SK-N-SH (cell line): ENCODE measurements at regions not wholly inside any gene's neighbourhood (a gene's known extent, or its start where the extent isn't known, plus 50 kb on each side); places are given as distances from the start of the nearest gene placed in this dataset.
A peak's percentile ranks its signal among the peaks of the same experiment; 100 is the strongest.

Experiments used
- CTCF ChIA-PET: fragments of 300-600, 350-600 bp; formaldehyde crosslinking; extraction: SDS; loops from one replicate; lab custom pipeline; 2021; lab: Yijun Ruan, JAX
- POLR2A ChIA-PET: fragments of 350-600 bp; sonication (Branson Sonifier 250); formaldehyde crosslinking; extraction: SDS; loops from one replicate; lab custom pipeline; 2020; ENCODE audit warnings: antibody characterized with exemption, inconsistent platforms; lab: Yijun Ruan, JAX
- DNase-seq: peaks from one replicate; pipeline ENCODE4 v3.0.0; 2012
- H2AFZ ChIP-seq: fragments of 200-600 bp; sonication (generic); 2 replicates; pipeline ENCODE4 v1.8.1; 2016; ENCODE audit warnings: antibody characterized with exemption, mild to moderate bottlenecking, low read depth
- H3F3A ChIP-seq: fragments of 200-600 bp; sonication (generic); replicated peaks from 2 replicates; pipeline ENCODE3; 2016; ENCODE audit warnings: antibody characterized with exemption, mild to moderate bottlenecking; ENCODE audit not compliant: insufficient read depth
- H3K27ac ChIP-seq, 2 experiments: fragments of 200-500 bp in 1 of 2; fragments of 200-600 bp in 1 of 2; sonication (Bioruptor generic) in 1 of 2; sonication (generic), shearing (Covaris generic) in 1 of 2; 2 replicates each; pipeline versions ENCODE4 v1.5.1 to v1.6.1; 2014 to 2016; ENCODE audit warnings: low read depth in 2 of 2, inconsistent platforms in 1 of 2, low read length in 1 of 2, mild to moderate bottlenecking in 1 of 2, mixed read lengths in 1 of 2
- H3K27me3 ChIP-seq: fragments of 200-600 bp; sonication (generic), shearing (Covaris generic); 2 replicates; pipeline ENCODE4 v1.6.1; 2016; ENCODE audit warnings: mixed run types; ENCODE audit not compliant: insufficient read depth
- H3K36me3 ChIP-seq, 2 experiments: fragments of 200-500 bp in 1 of 2; fragments of 200-600 bp in 1 of 2; sonication (Bioruptor generic) in 1 of 2; sonication (generic) in 1 of 2; replicated peaks in 1 of 2; 2 replicates each; pipeline versions ENCODE3 to v1.5.1; 2014 to 2016; ENCODE audit warnings: low read length in 1 of 2, mild to moderate bottlenecking in 1 of 2; ENCODE audit not compliant: insufficient read depth in 2 of 2, control insufficient read depth in 1 of 2
- H3K4me1 ChIP-seq, 2 experiments: fragments of 200-500 bp in 1 of 2; fragments of 200-600 bp in 1 of 2; sonication (Bioruptor generic) in 1 of 2; sonication (generic), shearing (Covaris generic) in 1 of 2; 2 replicates each; pipeline versions ENCODE4 v1.5.1 to v1.6.1; 2014 to 2016; ENCODE audit warnings: low read depth in 1 of 2, low read length in 1 of 2, mixed run types in 1 of 2; ENCODE audit not compliant: insufficient read depth in 2 of 2, control insufficient read depth in 1 of 2
- H3K4me2 ChIP-seq: fragments of 200-600 bp; sonication (generic), shearing (Covaris generic); 2 replicates; pipeline ENCODE4 v1.6.1; 2017; ENCODE audit warnings: mixed run types
- H3K4me3 ChIP-seq, 2 experiments: fragments of 200-500 bp in 1 of 2; fragments of 200-600 bp in 1 of 2; sonication (Bioruptor generic) in 1 of 2; sonication (generic), shearing (Covaris generic) in 1 of 2; 2 replicates each; pipeline versions ENCODE4 v1.5.1 to v1.8.1; 2014 to 2016; ENCODE audit warnings: low read depth in 2 of 2, inconsistent platforms in 1 of 2, low read length in 1 of 2, mild to moderate bottlenecking in 1 of 2, mixed read lengths in 1 of 2, moderate library complexity in 1 of 2
- H3K79me2 ChIP-seq: fragments of 200-600 bp; sonication (generic); 2 replicates; pipeline ENCODE4 v1.8.1; 2017; ENCODE audit warnings: mild to moderate bottlenecking; ENCODE audit not compliant: insufficient read depth
- H3K9ac ChIP-seq: fragments of 200-600 bp; sonication (generic); 2 replicates; pipeline ENCODE4 v1.6.1; 2017; ENCODE audit warnings: mixed run types
- H3K9me2 ChIP-seq: fragments of 200-600 bp; sonication (generic); 2 replicates; pipeline ENCODE4 v1.6.1; 2017; ENCODE audit warnings: mixed run types
- H3K9me3 ChIP-seq: fragments of 200-600 bp; sonication (generic); 2 replicates; pipeline ENCODE4 v1.6.1; 2017; ENCODE audit warnings: mixed run types, mild to moderate bottlenecking, moderate library complexity
- H4K20me1 ChIP-seq: fragments of 200-600 bp; sonication (generic); 2 replicates; pipeline ENCODE4 v1.6.1; 2017; ENCODE audit warnings: mild to moderate bottlenecking, mixed run types; ENCODE audit not compliant: insufficient read depth
- ELF1 ChIP-seq: IDR thresholded peaks from 2 replicates; pipeline ENCODE4 v1.4.0; 2012
- EP300 ChIP-seq, 2 experiments: IDR thresholded peaks; 2 replicates each; pipeline versions ENCODE4 v1.4.0 to v1.6.1; 2012; ENCODE audit warnings: borderline replicate concordance in 1 of 2, low read depth in 1 of 2, low read length in 1 of 2
- GABPA ChIP-seq: IDR thresholded peaks from 2 replicates; pipeline ENCODE4 v1.4.0; 2012; ENCODE audit warnings: low read depth, mild to moderate bottlenecking
- GATA2 ChIP-seq: sonication (generic); formaldehyde crosslinking; IDR thresholded peaks from 2 replicates; pipeline ENCODE4 v1.5.0; 2020; ENCODE audit warnings: mild to moderate bottlenecking, missing genetic modification reagents
- MEF2A ChIP-seq: IDR thresholded peaks from 2 replicates; pipeline ENCODE4 v1.4.0; 2012; ENCODE audit warnings: low read depth, borderline replicate concordance
- MXI1 ChIP-seq: IDR thresholded peaks from 2 replicates; pipeline ENCODE4 v1.6.1; 2012; ENCODE audit warnings: mild to moderate bottlenecking, low read depth, low read length, improper control_type of control experiment
- NRF1 ChIP-seq: IDR thresholded peaks from 2 replicates; pipeline ENCODE4 v1.6.1; 2012; ENCODE audit warnings: low read depth, mild to moderate bottlenecking, low read length
- POLR2AphosphoS5 ChIP-seq: IDR thresholded peaks from 2 replicates; pipeline ENCODE4 v1.6.1; 2012; ENCODE audit warnings: low read depth, low read length
- RAD21 ChIP-seq: IDR thresholded peaks from 2 replicates; pipeline ENCODE4 v1.6.1; 2012; ENCODE audit warnings: mild to moderate bottlenecking, low read length
- RCOR1 ChIP-seq: fragments of 150-350 bp; IDR thresholded peaks from 2 replicates; pipeline ENCODE4 v1.6.1; 2017; ENCODE audit warnings: antibody characterized with exemption, low read length
- RFX5 ChIP-seq: IDR thresholded peaks from 2 replicates; pipeline ENCODE4 v1.6.1; 2012; ENCODE audit warnings: mild to moderate bottlenecking, improper control_type of control experiment, low read length
- RXRA ChIP-seq: IDR thresholded peaks from 2 replicates; pipeline ENCODE4 v1.4.0; 2012; ENCODE audit warnings: low read depth, mild to moderate bottlenecking, borderline replicate concordance
- SIN3A ChIP-seq: IDR thresholded peaks from 2 replicates; pipeline ENCODE4 v1.6.1; 2012; ENCODE audit warnings: low read depth, mild to moderate bottlenecking, low read length, moderate library complexity, borderline replicate concordance
- SMC3 ChIP-seq: IDR thresholded peaks from 2 replicates; pipeline ENCODE4 v1.6.1; 2012; ENCODE audit warnings: low read depth, low read length, improper control_type of control experiment
- TCF12 ChIP-seq: IDR thresholded peaks from 2 replicates; pipeline ENCODE4 v1.4.0; 2012
- WGBS: methylation state at CpG from one replicate; pipeline ENCODE4 v1.1.6; 2017; ENCODE audit warnings: low lambda C conversion rate; 5-methylcytosine and 5-hydroxymethylcytosine counted together
- TF ChIP-seq, protein P1 (sequence below): fragments of 200-600 bp; sonication (generic); IDR thresholded peaks from 2 replicates; pipeline ENCODE4 v1.6.1; 2017; ENCODE audit warnings: antibody characterized with exemption, mild to moderate bottlenecking, moderate library complexity
- TF ChIP-seq, protein P2 (sequence below): IDR thresholded peaks from 2 replicates; pipeline ENCODE4 v1.6.1; 2012; ENCODE audit warnings: mild to moderate bottlenecking, low read depth, low read length, moderate library complexity

DNA sequence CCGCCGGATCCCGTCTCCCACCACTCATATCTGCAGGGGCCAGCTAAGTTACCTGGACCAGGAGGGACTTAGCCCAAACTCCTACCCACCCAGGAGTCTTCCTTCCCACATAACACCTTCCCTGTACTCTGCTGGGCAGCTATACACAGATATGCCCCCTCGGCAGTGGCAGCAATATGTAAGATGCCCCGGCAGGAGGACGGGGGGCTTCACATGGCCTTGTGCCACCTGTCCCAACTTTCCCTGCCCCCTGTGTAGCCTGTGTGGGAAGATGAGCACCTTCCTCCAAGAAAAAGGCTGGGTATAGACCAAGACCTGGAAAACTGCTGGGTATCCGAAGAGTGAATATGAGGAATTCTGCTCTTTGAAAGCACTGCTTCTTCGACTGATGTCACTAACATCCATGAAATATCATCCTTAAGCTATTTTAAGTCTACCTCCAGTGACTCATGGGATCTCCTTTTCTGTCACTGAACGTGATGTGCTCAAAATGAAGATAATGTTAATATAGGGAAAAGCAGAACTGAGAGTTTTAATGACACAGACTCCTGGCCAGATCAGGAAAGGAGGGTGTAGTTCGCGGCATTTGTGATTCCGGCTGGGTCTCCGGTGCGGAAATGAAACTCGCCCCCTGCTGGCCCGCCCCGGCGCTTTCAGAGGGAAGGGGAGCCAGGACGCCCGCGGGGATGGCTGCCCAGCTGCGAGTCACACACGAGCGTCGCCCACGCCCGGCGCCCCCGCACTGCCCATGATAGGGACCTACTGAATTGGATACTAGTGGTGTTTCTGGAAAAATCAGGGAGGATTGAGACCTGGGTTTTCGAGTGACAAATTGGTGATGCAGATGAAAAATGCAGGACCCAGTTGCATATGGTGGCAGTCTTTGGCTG, 256.9 kb upstream of the NFE2L3 start:
- no peak overlapping the region for H3K27ac ChIP-seq
- no peaks in the 10 kb centered on the region for H3K79me2 ChIP-seq
- 31% methylated on average over 30 of the region's 30 CpGs for WGBS
- H3K9me3 ChIP-seq, result no peaks in the 10 kb centered on the region
- H3K9me2 ChIP-seq, result no peaks in the 10 kb centered on the region
- TF ChIP-seq, protein P1, sequence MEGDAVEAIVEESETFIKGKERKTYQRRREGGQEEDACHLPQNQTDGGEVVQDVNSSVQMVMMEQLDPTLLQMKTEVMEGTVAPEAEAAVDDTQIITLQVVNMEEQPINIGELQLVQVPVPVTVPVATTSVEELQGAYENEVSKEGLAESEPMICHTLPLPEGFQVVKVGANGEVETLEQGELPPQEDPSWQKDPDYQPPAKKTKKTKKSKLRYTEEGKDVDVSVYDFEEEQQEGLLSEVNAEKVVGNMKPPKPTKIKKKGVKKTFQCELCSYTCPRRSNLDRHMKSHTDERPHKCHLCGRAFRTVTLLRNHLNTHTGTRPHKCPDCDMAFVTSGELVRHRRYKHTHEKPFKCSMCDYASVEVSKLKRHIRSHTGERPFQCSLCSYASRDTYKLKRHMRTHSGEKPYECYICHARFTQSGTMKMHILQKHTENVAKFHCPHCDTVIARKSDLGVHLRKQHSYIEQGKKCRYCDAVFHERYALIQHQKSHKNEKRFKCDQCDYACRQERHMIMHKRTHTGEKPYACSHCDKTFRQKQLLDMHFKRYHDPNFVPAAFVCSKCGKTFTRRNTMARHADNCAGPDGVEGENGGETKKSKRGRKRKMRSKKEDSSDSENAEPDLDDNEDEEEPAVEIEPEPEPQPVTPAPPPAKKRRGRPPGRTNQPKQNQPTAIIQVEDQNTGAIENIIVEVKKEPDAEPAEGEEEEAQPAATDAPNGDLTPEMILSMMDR, result peak; percentile 66
- no peak for TF ChIP-seq POLR2AphosphoS5
- TF ChIP-seq MXI1, result peak; percentile 21; the same call in 1 of the 2 replicates
- TF ChIP-seq RCOR1, result no peak
- TF ChIP-seq ELF1, result 0 out of 2 replicates have a peak, but pooled peaks have one; percentile 3
- TF ChIP-seq SIN3A, result no peak
- no peak for TF ChIP-seq GATA2 (CRISPR knock-in tag)
- no peak for TF ChIP-seq NRF1
- peak; percentile 25; the same call in 1 of the 2 replicates for TF ChIP-seq GABPA
- peak; percentile 35 for TF ChIP-seq RAD21
- TF ChIP-seq SMC3, result peak; percentile 35; the same call in 1 of the 2 replicates
- peaks cover 5% of the 10 kb centered on the region; the same call in 1 of the 2 replicates for H3K27me3 ChIP-seq
- peak overlapping the region; percentile 58 for H3K4me2 ChIP-seq
- CTCF ChIA-PET, result interaction anchor here (0.6 to 15.2 kb wide), 49 partner anchors 11 to 1285 kb away, joined by 3 to 603 read pairs (median 5); partner anchors contain the start of genes CBX3, HNRNPA2B1 and SNX10
- H3F3A ChIP-seq, result no peaks in the 10 kb centered on the region
- peak overlapping the region; percentile 54; the same call in 1 of the 2 replicates for H2AFZ ChIP-seq
- POLR2A ChIA-PET, result interaction anchor here (1.7 kb wide), 1 partner anchor 305 kb away, joined by 4 read pairs; no protein-coding TSS in a partner anchor
- no peaks in the 10 kb centered on the region for H4K20me1 ChIP-seq
- DNase-seq, result peak; percentile 86
- no peaks in the 10 kb centered on the region for H3K36me3 ChIP-seq
- peaks cover 0 to 5% of the 10 kb centered on the region in 2 experiments; a peak in 2 of 4 replicates for H3K4me1 ChIP-seq
- peak overlapping the region; percentile 25 to 42; a peak in 3 of 4 replicates for H3K4me3 ChIP-seq
- H3K9ac ChIP-seq, result no peak overlapping the region

DNA sequence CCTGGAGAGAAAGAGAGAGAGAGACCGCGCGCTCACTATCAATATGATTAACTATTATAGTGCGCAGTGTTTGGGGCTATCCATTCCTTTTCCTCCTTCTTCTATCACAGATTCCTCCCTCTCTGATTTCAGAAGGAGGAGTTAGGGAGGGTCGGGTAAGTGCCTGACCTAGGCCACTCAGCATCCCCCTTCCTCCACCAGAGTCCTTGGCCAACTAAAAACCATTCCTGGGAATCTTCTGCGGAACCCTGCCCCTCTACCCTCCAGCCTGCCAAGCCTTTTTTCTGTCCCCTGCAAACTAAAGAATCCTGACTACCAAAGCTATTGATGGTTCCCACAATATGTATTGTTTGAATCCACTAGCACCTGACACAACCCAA, 256.2 kb upstream of the NFE2L3 start:
- peak overlapping the region in 1 of 2 experiments; percentile 25; a peak in 1 of 4 replicates for H3K4me3 ChIP-seq
- POLR2A ChIA-PET, result interaction anchor here (1.7 kb wide), 1 partner anchor 304 kb away, joined by 4 read pairs; no protein-coding TSS in a partner anchor

More for the DNA sequence above, 256.2 kb upstream of the NFE2L3 start:
- H3K9ac ChIP-seq, result no peak overlapping the region
- WGBS, result 89% methylated on average over 6 of the region's 6 CpGs
- no peaks in the 10 kb centered on the region for H3K9me3 ChIP-seq
- H2AFZ ChIP-seq, result 0 out of 2 replicates have a peak overlapping the region, but pooled peaks have one; percentile 54
- H3K79me2 ChIP-seq, result no peaks in the 10 kb centered on the region
- peak overlapping the region; percentile 58; the same call in 1 of the 2 replicates for H3K4me2 ChIP-seq
- TF ChIP-seq MEF2A, result no peak
- TF ChIP-seq TCF12, result no peak
- TF ChIP-seq RCOR1, result no peak
- no peak for TF ChIP-seq RXRA
- TF ChIP-seq, protein P2, sequence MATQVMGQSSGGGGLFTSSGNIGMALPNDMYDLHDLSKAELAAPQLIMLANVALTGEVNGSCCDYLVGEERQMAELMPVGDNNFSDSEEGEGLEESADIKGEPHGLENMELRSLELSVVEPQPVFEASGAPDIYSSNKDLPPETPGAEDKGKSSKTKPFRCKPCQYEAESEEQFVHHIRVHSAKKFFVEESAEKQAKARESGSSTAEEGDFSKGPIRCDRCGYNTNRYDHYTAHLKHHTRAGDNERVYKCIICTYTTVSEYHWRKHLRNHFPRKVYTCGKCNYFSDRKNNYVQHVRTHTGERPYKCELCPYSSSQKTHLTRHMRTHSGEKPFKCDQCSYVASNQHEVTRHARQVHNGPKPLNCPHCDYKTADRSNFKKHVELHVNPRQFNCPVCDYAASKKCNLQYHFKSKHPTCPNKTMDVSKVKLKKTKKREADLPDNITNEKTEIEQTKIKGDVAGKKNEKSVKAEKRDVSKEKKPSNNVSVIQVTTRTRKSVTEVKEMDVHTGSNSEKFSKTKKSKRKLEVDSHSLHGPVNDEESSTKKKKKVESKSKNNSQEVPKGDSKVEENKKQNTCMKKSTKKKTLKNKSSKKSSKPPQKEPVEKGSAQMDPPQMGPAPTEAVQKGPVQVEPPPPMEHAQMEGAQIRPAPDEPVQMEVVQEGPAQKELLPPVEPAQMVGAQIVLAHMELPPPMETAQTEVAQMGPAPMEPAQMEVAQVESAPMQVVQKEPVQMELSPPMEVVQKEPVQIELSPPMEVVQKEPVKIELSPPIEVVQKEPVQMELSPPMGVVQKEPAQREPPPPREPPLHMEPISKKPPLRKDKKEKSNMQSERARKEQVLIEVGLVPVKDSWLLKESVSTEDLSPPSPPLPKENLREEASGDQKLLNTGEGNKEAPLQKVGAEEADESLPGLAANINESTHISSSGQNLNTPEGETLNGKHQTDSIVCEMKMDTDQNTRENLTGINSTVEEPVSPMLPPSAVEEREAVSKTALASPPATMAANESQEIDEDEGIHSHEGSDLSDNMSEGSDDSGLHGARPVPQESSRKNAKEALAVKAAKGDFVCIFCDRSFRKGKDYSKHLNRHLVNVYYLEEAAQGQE, result no peak
- no peak for TF ChIP-seq GATA2 (CRISPR knock-in tag)
- no peak for TF ChIP-seq EP300 (IDR thresholded peaks at IDR 0.05; ENCODE audit: borderline replicate concordance in 1 of 2, low read depth in 1 of 2, low read length in 1 of 2)
- TF ChIP-seq POLR2AphosphoS5, result no peak
- TF ChIP-seq RFX5, result no peak
- peaks cover 5% of the 10 kb centered on the region; the same call in 1 of the 2 replicates for H3K27me3 ChIP-seq
- peaks cover 0 to 5% of the 10 kb centered on the region in 2 experiments; a peak in 2 of 4 replicates for H3K4me1 ChIP-seq
- no peaks in the 10 kb centered on the region for H3K36me3 ChIP-seq
- no peak overlapping the region for H3K27ac ChIP-seq
- no peaks in the 10 kb centered on the region for H4K20me1 ChIP-seq
- DNase-seq, result no peak
- no peaks in the 10 kb centered on the region for H3F3A ChIP-seq
- CTCF ChIA-PET, result interaction anchor here (0.8 to 15.2 kb wide), 34 partner anchors 12 to 1265 kb away, joined by 3 to 603 read pairs (median 6); no protein-coding TSS in a partner anchor
- no peaks in the 10 kb centered on the region for H3K9me2 ChIP-seq
